NCI-H1105 treated with DMSO at 0.1 percent for 48 hours (cell line): ENCODE measurements at regions not wholly inside any gene's neighbourhood (a gene's known extent, or its start where the extent isn't known, plus 50 kb on each side); places are given as distances from the start of the nearest gene placed in this dataset.
A peak's percentile ranks its signal among the peaks of the same experiment; 100 is the strongest.
"Not testable (repeated sequence)": the region's sequence is repeated elsewhere in the genome, so short reads cannot be mapped to it uniquely, and the experiment has no call there.

Experiments used
- DNase-seq: peaks from one replicate; lab custom pipeline; 2025; lab: John Stamatoyannopoulos, UW

- no peak for DNase-seq
Measured at GRCh38 chr9:82790875-82791274, 272.1 kb downstream of the RASEF start.

GRCh38 chr9:82791692-82792091, 271.2 kb downstream of the RASEF start:
- no peak for DNase-seq

GRCh38 chr9:82797534-82797933, 265.4 kb downstream of the RASEF start:
- DNase-seq = peak; percentile 52

GRCh38 chr9:82799286-82799685, 263.7 kb downstream of the RASEF start:
- DNase-seq = no peak

GRCh38 chr9:82805027-82805426, 257.9 kb downstream of the RASEF start:
- no peak for DNase-seq

DNA sequence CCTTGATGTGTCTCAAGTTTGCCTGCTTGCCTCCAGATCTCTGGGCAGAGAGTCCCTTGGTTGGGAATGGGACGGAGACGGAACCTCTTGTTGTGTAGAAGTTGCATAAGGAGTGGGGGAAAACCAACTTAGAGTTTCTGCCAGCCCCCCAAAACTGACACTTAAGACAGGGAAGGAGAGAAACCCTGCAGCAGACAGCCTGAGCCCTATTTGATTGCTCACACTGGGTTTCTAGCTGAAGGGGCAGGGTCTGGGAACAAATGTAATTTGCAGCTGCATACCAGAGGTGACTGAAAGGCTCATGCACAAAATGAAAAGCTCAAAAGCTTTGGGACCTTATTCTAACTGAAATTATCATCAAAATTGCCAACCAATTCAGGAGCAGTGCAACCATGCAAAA, 254.5 kb downstream of the RASEF start:
- DNase-seq = no peak

DNA sequence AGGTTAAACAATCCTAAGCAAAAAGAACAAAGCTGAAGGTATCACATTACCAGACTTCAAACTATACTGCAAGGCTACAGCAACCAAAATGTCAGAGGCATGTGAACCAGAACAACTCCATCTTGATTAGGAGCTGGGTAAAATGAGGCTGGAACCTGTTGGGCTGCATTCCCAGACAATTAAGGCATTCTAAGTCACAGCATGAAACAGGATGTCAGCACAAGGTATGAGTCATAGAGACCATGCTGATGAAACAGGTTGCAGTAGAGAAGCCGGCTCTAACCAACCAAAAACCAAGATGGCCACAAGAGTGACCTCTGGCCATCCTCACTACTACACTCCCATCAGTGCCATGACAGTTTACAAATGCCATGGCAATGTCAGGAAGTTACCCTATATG, 252.0 kb downstream of the RASEF start:
- no peak for DNase-seq

DNA sequence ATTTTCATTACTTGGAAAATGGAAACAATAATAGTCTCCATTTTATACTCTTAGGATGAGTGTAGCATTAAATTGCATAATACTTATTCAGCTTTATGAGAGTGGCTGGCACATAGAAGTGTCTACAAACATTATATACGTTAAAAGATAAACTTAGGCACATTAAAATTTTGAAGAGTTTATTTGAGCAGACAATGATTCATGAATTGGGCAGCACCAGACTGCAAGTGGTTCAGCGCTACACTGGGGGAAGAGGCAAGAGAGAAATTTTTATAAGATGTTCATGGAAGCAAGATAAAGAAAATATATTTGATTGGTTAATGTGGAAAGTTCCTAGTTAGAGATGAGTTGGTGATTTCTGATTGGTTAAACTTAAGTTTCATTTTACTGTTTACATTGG, 243.7 kb downstream of the RASEF start:
- no peak for DNase-seq

DNA sequence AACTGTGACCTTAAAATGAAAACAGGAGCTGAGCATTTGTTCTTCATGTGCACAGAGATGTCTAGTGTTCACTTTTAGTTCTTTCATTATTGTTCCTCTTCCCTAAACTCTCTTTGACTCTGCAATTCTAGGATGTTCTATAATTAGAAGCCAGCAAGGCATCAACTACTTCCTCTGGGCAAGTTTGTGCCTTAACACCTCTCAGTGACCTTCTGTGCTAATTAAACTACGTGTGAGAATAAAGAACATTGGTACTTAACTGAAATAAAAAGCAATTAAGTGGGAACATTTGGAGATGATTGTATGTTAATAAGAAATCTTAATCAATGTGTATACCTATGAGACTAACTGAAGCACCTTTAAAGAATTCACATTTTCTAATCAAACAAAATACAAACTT, 242.8 kb downstream of the RASEF start:
- DNase-seq = no peak

GRCh38 chr9:82829818-82830217, 233.1 kb downstream of the RASEF start:
- DNase-seq = peak; percentile 89

GRCh38 chr9:82865524-82865923, 197.4 kb downstream of the RASEF start:
- DNase-seq = no peak

DNA sequence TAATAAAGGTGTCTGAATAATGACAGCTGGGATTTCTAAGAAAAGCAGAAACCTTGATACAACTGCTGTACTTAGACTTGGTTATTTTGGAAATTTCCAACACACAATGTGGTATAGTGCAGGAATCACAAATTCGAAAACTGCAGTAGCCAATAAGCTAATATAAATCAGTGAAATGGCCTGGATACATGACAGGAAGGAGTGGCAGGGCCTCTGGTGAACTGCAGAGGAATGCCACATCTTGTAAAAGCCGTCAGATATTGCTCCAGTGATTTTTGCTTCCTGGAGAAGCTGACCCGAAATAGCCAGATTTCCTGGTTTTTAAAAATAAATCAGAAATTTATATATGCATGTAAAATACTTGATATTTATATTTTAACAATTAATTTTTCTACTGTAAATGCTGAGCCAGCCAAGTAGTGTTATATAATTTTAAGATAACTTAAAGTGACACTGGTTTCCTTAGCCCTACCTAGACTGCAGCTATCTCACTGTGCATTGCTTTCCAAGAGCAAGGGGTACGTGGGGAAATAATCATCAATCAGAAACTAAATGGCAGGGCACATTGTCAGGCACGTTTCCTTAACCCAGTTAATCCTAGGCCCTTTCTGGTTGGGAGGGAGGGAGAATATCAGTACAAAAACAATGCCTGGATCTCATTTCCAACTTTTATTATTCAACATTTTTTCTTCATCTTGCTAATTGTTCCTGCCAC, 182.4 kb downstream of the RASEF start:
- DNase-seq = no peak

- DNase-seq = no peak
Measured at GRCh38 chr9:82882138-82882537, 180.8 kb downstream of the RASEF start.

DNA sequence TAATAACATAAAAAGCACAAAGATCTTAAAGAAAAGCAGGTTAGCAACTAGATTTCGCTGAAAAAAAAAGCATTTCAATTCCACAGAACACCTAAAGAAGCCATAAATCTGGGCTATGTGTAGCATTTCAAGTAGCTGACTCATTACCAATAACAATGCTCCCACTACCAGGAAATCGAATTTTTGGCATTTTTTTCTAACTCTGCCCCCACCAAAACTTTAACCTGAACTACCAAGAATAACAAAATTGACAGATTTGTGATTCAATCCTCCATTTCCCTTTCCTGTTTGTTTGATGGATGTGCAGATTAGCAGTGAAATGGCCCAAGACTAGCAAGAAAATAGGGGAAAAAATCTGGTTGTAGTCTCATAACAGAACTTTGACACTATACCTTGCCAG, 180.2 kb downstream of the RASEF start:
- DNase-seq = no peak

DNA sequence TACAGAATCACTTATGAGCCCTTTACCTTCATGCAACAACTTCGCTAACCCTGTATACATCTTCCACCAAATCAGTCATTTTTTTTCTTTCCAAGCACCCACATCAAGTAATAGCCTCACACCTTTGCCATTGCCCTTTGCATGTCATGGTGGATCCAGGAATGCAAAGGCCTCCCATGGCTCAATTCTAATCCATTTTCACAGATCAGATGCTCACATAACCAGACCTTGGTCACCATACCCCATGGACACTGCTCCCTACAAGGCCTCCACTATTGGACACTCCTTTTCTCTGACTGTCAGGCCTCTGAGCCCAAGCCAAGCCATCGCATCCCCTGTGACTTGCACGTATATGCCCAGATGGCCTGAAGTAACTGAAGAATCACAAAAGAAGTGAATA, 179.5 kb downstream of the RASEF start:
- no peak for DNase-seq

DNA sequence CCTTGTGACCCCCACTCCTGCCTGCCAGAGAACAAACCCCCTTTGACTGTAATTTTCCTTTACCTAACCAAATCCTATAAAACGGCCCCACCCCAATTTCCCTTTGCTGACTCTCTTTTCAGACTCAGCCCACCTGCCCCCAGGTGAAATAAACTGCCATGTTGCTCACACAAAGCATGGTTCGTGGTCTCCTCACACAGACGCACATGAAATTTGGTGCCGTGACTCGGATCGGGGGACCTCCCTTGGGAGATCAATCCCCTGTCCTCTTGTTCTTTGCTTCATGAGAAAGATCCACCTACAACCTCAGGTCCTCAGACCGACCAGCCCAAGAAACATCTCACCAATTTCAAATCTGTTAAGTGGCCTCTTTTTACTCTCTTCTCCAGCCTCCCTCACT, 179.0 kb downstream of the RASEF start:
- DNase-seq = not testable (repeated sequence)

- DNase-seq = no peak
Measured at GRCh38 chr9:82890401-82890800, 172.5 kb downstream of the RASEF start.

DNA sequence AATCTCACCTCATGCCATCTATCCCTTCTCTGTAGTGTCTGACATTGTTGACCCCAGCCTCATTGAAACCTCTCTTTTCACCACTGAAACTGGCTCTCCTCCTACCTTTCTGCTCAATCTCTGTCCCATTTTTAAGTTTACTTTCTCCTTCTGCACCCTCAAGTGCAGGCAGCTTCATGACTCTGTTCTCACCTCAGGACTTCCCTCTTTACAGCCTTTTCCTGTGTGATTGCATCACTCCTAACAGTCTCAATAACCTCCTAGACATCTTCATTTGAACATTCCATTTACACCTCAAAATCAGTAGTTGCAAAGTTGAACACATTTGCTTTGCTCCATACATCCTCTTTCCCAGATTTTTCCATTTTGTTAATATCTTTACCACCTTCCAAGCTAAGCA, 172.1 kb downstream of the RASEF start:
- no peak for DNase-seq

DNA sequence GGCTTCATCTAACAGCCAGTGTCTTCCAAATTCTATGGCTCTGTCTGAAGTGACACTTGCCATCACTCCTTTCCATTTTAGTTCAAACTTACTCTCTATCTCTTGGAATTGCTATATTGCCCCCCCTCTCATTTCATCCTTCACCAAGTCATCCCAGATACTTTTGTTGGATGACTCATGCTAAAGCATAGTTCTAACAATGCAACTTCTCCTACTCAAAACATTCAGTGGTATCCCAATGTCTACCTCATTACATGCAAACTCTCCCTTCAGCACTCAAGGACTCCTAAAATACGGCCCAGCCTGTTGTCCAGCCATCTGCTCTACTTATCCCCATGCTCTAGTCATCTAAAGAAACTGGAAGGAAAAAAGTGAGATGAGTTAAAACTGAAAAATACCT, 171.6 kb downstream of the RASEF start:
- DNase-seq = no peak

DNA sequence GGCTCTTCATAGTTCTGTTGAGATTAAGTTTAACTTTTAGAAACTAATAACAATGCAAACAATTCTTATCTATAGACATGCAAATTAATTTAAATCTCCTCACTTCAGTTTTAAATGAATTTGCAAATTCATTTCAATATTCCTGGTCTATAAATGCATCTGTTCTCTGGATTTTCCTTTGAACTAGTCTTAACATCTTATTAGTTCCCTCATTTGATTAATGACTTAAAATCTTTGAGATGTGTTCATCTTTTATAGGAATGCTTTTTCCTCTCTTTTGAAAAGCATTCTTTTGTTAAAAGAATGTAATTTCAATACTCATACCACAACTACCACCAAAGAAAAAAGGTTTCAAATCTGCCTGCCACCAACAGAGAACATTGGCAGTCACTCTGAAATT, 169.4 kb downstream of the RASEF start:
- DNase-seq = no peak

DNA sequence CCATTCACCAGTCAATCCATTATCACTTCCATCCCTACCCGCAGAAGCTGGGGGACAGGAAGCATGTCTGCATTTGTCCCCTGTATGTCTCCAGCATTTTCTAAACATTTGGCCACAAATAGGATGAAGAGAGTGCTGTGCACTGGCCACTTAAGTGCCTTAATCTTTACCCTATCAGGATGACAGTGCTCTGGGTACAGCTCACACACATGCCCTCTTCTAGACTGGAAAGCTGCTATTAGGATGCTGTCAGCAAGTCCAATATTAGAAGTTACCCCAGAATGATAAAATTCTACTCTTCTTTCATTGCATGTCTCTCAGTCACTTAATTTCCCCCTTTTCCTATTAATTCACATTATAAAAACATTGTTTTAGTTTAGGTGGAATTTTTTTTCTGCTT, 168.4 kb downstream of the RASEF start:
- no peak for DNase-seq

- DNase-seq = peak; percentile 24
Measured at GRCh38 chr9:82894961-82895821, 167.8 kb downstream of the RASEF start.

DNA sequence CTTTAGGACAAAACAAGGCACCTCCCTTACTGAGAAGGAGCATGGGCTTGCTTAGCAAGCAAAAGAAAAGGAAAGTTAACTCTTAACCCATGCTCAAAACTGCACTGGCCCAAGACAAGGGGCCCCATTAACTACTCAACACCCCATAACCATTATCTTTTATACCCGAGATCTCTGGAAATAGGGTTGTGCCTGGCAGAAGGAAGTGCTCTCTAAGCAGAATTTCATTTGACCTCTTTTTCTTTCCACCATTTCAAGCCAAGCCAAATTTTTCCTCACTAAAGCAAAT, 167.2 kb downstream of the RASEF start:
- DNase-seq = no peak

- no peak for DNase-seq
Measured at GRCh38 chr9:82903503-82903902, 159.4 kb downstream of the RASEF start.
